ENCODE measurements at regions not wholly inside any gene's neighbourhood (a gene's known extent, or its start where the extent isn't known, plus 50 kb on each side); places are given as distances from the start of the nearest gene placed in this dataset.
A peak's percentile ranks its signal among the peaks of the same experiment; 100 is the strongest.

DNA sequence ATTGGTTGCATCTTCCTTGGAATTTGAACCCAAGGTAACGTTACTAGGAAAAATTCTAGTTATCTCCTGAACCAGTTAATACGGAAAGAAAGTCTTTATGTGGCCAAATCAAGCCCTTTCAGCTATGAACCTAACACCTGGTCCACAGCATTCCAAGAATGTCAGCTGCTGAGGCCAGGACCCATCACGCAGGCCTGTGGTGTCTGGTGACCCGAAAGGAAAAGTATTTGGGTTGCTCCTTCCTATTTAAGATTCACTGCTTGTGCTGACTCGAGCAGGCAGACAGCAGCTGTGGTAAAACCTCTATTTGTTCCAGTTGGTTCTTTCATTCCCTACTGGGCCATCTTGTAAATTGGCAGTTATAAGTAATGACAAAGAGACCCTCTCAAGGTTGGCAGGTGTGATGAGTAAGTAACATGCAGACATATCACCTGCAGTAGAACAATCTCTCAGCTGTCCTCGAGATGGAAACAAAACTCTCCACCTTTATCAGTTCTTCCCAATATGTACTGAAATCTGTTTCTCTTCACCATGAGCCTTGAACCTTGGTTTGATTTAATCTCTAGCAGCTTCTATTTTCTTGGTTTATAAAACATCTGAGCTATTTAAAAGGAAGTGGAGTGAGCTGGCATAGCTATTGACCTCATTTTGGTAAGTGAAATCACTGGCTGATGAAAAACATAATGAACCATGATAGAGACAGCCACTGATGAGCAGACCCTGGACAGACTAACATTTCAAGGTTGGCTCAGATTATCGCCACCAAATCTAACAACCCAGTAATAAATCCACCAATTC is 182.1 kb upstream of the SMIM31 start:
- peak; percentile 18 for DNase-seq (ENCODE audit: low spot score)
- TF ChIP-seq ZNF317 (CRISPR knock-in tag; IDR thresholded peaks at IDR 0.05; ENCODE audit: borderline replicate concordance, low read depth) (no peak), ZBTB21 (CRISPR knock-in tag; IDR thresholded peaks at IDR 0.05; ENCODE audit: borderline replicate concordance) (no peak), ZBTB43 (CRISPR knock-in tag; IDR thresholded peaks at IDR 0.05) (no peak), ZNF671 (CRISPR knock-in tag; IDR thresholded peaks at IDR 0.05) (no peak), IRF2 (CRISPR knock-in tag; IDR thresholded peaks at IDR 0.05; ENCODE audit: borderline replicate concordance, low read depth) (no peak), ATF6 (CRISPR knock-in tag; IDR thresholded peaks at IDR 0.05) (no peak), GRHL2 (CRISPR knock-in tag; IDR thresholded peaks at IDR 0.05; ENCODE audit: insufficient replicate concordance, severe bottlenecking) (no peak), TCF7 (CRISPR knock-in tag; IDR thresholded peaks at IDR 0.05; ENCODE audit: low read depth) (no peak), ZNF532 (CRISPR knock-in tag; IDR thresholded peaks at IDR 0.05; ENCODE audit: borderline replicate concordance) (no peak), CREM (CRISPR knock-in tag; IDR thresholded peaks at IDR 0.05) (no peak), PRRX2 (CRISPR knock-in tag; IDR thresholded peaks at IDR 0.05) (no peak), NR1H2 (CRISPR knock-in tag; IDR thresholded peaks at IDR 0.05) (no peak), MYBL2 (CRISPR knock-in tag; IDR thresholded peaks at IDR 0.05) (no peak), ZNF121 (CRISPR knock-in tag; IDR thresholded peaks at IDR 0.05) (no peak), ATF2 (CRISPR knock-in tag; IDR thresholded peaks at IDR 0.05; ENCODE audit: borderline replicate concordance, low read depth) (no peak), NR2C2 (CRISPR knock-in tag; IDR thresholded peaks at IDR 0.05) (no peak), GTF2I (CRISPR knock-in tag; conservative IDR thresholded peaks at IDR 0.05) (no peak)
- TF ChIP-seq, protein P1, sequence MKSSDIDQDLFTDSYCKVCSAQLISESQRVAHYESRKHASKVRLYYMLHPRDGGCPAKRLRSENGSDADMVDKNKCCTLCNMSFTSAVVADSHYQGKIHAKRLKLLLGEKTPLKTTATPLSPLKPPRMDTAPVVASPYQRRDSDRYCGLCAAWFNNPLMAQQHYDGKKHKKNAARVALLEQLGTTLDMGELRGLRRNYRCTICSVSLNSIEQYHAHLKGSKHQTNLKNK (CRISPR knock-in tag; IDR thresholded peaks at IDR 0.05), result no peak
- TF ChIP-seq, protein P2, sequence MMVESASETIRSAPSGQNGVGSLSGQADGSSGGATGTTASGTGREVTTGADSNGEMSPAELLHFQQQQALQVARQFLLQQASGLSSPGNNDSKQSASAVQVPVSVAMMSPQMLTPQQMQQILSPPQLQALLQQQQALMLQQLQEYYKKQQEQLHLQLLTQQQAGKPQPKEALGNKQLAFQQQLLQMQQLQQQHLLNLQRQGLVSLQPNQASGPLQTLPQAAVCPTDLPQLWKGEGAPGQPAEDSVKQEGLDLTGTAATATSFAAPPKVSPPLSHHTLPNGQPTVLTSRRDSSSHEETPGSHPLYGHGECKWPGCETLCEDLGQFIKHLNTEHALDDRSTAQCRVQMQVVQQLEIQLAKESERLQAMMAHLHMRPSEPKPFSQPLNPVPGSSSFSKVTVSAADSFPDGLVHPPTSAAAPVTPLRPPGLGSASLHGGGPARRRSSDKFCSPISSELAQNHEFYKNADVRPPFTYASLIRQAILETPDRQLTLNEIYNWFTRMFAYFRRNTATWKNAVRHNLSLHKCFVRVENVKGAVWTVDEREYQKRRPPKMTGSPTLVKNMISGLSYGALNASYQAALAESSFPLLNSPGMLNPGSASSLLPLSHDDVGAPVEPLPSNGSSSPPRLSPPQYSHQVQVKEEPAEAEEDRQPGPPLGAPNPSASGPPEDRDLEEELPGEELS (CRISPR knock-in tag; IDR thresholded peaks at IDR 0.05), result no peak
- ChIA-PET POLR2A (no interaction called here), CTCF (no interaction called here)
- Mint-ChIP-seq H3K4me3 (no peak overlapping the region), H3K27me3 (ENCODE audit: low read depth) (no peaks in the 10 kb centered on the region), H3K4me1 (peaks cover 9% of the 10 kb centered on the region; the same call in 1 of the 2 replicates), H3K9me3 (peaks cover 25% of the 10 kb centered on the region), H3K36me3 (0 out of 2 replicates have a peak, but pooled peaks cover 3% of the 10 kb centered on the region), H3K27ac (no peak overlapping the region)
- peak; percentile 82 for ATAC-seq

Measured in WTC11 (cell line).